PC-9 (cell line): ENCODE measurements at regions not wholly inside any gene's neighbourhood (a gene's known extent, or its start where the extent isn't known, plus 50 kb on each side); places are given as distances from the start of the nearest gene placed in this dataset.

Source experiments
- BruUV-seq: library from RNA; stranded (reverse); fragments of 400-500 nt; replicated peaks from 2 replicates; lab custom pipeline; 2021; lab: Mats Ljungman, UMichigan
- CTCF ChIA-PET: fragments of 300-600 bp; sonication (Branson Sonifier 250); formaldehyde crosslinking; loops from one replicate; lab custom pipeline; 2022; ENCODE audit warnings: antibody characterized with exemption; lab: Charles Lee
- POLR2A ChIA-PET: fragments of 300-600 bp; sonication (Branson Sonifier 250); formaldehyde crosslinking; loops from one replicate; lab custom pipeline; 2022; ENCODE audit warnings: antibody characterized with exemption; ENCODE audit not compliant: unreplicated experiment; lab: Charles Lee
- DNase-seq, 2 experiments: peaks; one replicate each; pipeline versions ENCODE4 v3.0.0 to v3.0.0-alpha.2; 2015 to 2022; ENCODE audit warnings: mixed read lengths in 1 of 2
- H2AFZ ChIP-seq: fragments of 200-600 bp; sonication (generic); 2 replicates; pipeline ENCODE4 v1.8.1; 2017; ENCODE audit warnings: antibody characterized with exemption
- H3F3A ChIP-seq: fragments of 200-600 bp; sonication (generic); 2 replicates; pipeline ENCODE4 v1.8.1; 2017; ENCODE audit warnings: antibody characterized with exemption, mild to moderate bottlenecking, low read depth; ENCODE audit not compliant: insufficient read depth
- H3K27ac ChIP-seq: fragments of 200-600 bp; sonication (generic); 2 replicates; pipeline ENCODE4 v1.6.1; 2016; ENCODE audit warnings: mixed run types
- H3K27me3 ChIP-seq: fragments of 200-600 bp; sonication (generic); 2 replicates; pipeline ENCODE4 v1.6.1; 2016; ENCODE audit warnings: low read depth, mixed run types; ENCODE audit not compliant: insufficient read depth
- H3K36me3 ChIP-seq: fragments of 200-600 bp; sonication (generic); 2 replicates; pipeline ENCODE4 v1.6.1; 2016; ENCODE audit warnings: low read depth, mixed run types
- H3K4me1 ChIP-seq: fragments of 200-600 bp; sonication (generic); replicated peaks from 2 replicates; pipeline ENCODE4 v1.6.1; 2016; ENCODE audit warnings: mixed run types; ENCODE audit not compliant: insufficient read depth
- H3K4me2 ChIP-seq: fragments of 200-600 bp; sonication (generic); 2 replicates; pipeline ENCODE4 v1.6.1; 2017; ENCODE audit warnings: mixed run types
- H3K4me3 ChIP-seq: fragments of 200-600 bp; sonication (generic); 2 replicates; pipeline ENCODE4 v1.6.1; 2016; ENCODE audit warnings: mixed run types
- H3K79me2 ChIP-seq: fragments of 200-600 bp; sonication (generic); 2 replicates; pipeline ENCODE4 v1.6.1; 2017; ENCODE audit warnings: low read depth, mixed run types
- H3K9me2 ChIP-seq: fragments of 200-600 bp; sonication (generic); 2 replicates; pipeline ENCODE4 v1.8.1; 2017; ENCODE audit warnings: mild to moderate bottlenecking; ENCODE audit not compliant: insufficient read depth
- H3K9me3 ChIP-seq: fragments of 200-600 bp; sonication (generic); 2 replicates; pipeline ENCODE4 v1.8.1; 2016; ENCODE audit warnings: low read depth; ENCODE audit not compliant: insufficient read depth
- H4K20me1 ChIP-seq: fragments of 200-600 bp; sonication (generic); 2 replicates; pipeline ENCODE4 v1.8.1; 2017; ENCODE audit not compliant: insufficient read depth
- CTCF ChIP-seq: fragments of 200-600 bp; sonication (generic); conservative IDR thresholded peaks from 2 replicates; pipeline ENCODE4 v1.6.1; 2017; ENCODE audit warnings: mixed run types, antibody characterized with exemption, mild to moderate bottlenecking, moderate library complexity
- EZH2 ChIP-seq: fragments of 200-600 bp; sonication (generic); IDR thresholded peaks from 2 replicates; pipeline ENCODE4 v1.8.0; 2017; ENCODE audit warnings: antibody characterized with exemption, low read depth
- intact Hi-C: fragments of 100-400 bp; cut with micrococcal nuclease; formaldehyde crosslinking; loops from one replicate; pipeline ENCODE4 v1.10.0; 2022; ENCODE audit not compliant: unreplicated experiment

- no peaks in the 10 kb centered on the region for H4K20me1 ChIP-seq
- TF ChIP-seq CTCF, result no peak
- TF ChIP-seq EZH2, result no peak
- no peaks in the 10 kb centered on the region for H3F3A ChIP-seq
- CTCF ChIA-PET, result no interaction called here
- no peaks in the 10 kb centered on the region for H3K36me3 ChIP-seq
- H2AFZ ChIP-seq, result no peak overlapping the region
- POLR2A ChIA-PET, result no interaction called here
- intact Hi-C loops, result no loop called here
- H3K27ac ChIP-seq, result no peak overlapping the region
- H3K27me3 ChIP-seq, result no peaks in the 10 kb centered on the region
- no peaks in the 10 kb centered on the region for H3K79me2 ChIP-seq
- H3K4me2 ChIP-seq, result no peak overlapping the region
- no peaks in the 10 kb centered on the region for H3K9me2 ChIP-seq
- H3K9me3 ChIP-seq, result peaks cover 8% of the 10 kb centered on the region; the same call in 1 of the 2 replicates
- H3K4me1 ChIP-seq, result no peaks in the 10 kb centered on the region
- no TSS peak for BruUV-seq
- no peak overlapping the region for H3K4me3 ChIP-seq
- DNase-seq, result no peak
Measured at GRCh38 chr5:57749396-57749795, 266.8 kb upstream of the ACTBL2 start.

- Histone ChIP-seq H3K79me2 (no peaks in the 10 kb centered on the region), H3K36me3 (no peaks in the 10 kb centered on the region), H3K4me1 (peaks cover 7% of the 10 kb centered on the region), H3K27me3 (no peaks in the 10 kb centered on the region), H2AFZ (no peak overlapping the region), H3K27ac (no peak overlapping the region), H3K9me2 (no peaks in the 10 kb centered on the region), H3K4me3 (no peak overlapping the region), H3K4me2 (no peak overlapping the region), H3K9me3 (peaks cover 15% of the 10 kb centered on the region; the same call in 1 of the 2 replicates), H4K20me1 (no peaks in the 10 kb centered on the region), H3F3A (no peaks in the 10 kb centered on the region)
- BruUV-seq, result no TSS peak
- intact Hi-C loops, result no loop called here
- POLR2A ChIA-PET, result no interaction called here
- CTCF ChIA-PET, result no interaction called here
- no peak for DNase-seq
- TF ChIP-seq EZH2, result no peak
- TF ChIP-seq CTCF, result no peak
Measured at GRCh38 chr5:57745700-57746651, 263.4 kb upstream of the ACTBL2 start.

- H3K27me3 ChIP-seq, result no peaks in the 10 kb centered on the region
- peaks cover 9% of the 10 kb centered on the region for H3K4me1 ChIP-seq
- H3F3A ChIP-seq, result no peaks in the 10 kb centered on the region
- H3K79me2 ChIP-seq, result no peaks in the 10 kb centered on the region
- H3K36me3 ChIP-seq, result no peaks in the 10 kb centered on the region
- ChIA-PET CTCF (no interaction called here), POLR2A (no interaction called here)
- no TSS peak for BruUV-seq
- H2AFZ ChIP-seq, result no peak overlapping the region
- no peak for TF ChIP-seq CTCF
- no peak for TF ChIP-seq EZH2
- intact Hi-C loops, result no loop called here
- peaks cover 15% of the 10 kb centered on the region; the same call in 1 of the 2 replicates for H3K9me3 ChIP-seq
- H4K20me1 ChIP-seq, result no peaks in the 10 kb centered on the region
- no peak overlapping the region for H3K4me3 ChIP-seq
- DNase-seq, result no peak
- no peak overlapping the region for H3K4me2 ChIP-seq
- no peak overlapping the region for H3K27ac ChIP-seq
- no peaks in the 10 kb centered on the region for H3K9me2 ChIP-seq
Measured at GRCh38 chr5:57745029-57745428, 262.4 kb upstream of the ACTBL2 start.
